ENCODE measurements at regions not wholly inside any gene's neighbourhood (a gene's known extent, or its start where the extent isn't known, plus 50 kb on each side); places are given as distances from the start of the nearest gene placed in this dataset.

GRCh38 chr5:130937046-130937445 is 228.0 kb downstream of the HINT1 start:
- TF ChIP-seq, protein P1, sequence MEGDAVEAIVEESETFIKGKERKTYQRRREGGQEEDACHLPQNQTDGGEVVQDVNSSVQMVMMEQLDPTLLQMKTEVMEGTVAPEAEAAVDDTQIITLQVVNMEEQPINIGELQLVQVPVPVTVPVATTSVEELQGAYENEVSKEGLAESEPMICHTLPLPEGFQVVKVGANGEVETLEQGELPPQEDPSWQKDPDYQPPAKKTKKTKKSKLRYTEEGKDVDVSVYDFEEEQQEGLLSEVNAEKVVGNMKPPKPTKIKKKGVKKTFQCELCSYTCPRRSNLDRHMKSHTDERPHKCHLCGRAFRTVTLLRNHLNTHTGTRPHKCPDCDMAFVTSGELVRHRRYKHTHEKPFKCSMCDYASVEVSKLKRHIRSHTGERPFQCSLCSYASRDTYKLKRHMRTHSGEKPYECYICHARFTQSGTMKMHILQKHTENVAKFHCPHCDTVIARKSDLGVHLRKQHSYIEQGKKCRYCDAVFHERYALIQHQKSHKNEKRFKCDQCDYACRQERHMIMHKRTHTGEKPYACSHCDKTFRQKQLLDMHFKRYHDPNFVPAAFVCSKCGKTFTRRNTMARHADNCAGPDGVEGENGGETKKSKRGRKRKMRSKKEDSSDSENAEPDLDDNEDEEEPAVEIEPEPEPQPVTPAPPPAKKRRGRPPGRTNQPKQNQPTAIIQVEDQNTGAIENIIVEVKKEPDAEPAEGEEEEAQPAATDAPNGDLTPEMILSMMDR (IDR thresholded peaks at IDR 0.05): no peak
- TF ChIP-seq POLR2A (IDR thresholded peaks at IDR 0.05): no peak

All from thyroid gland (tissue), 4 donors.